SK-N-MC (cell line): ENCODE measurements at regions not wholly inside any gene's neighbourhood (a gene's known extent, or its start where the extent isn't known, plus 50 kb on each side); places are given as distances from the start of the nearest gene placed in this dataset.

Source experiments
- EZH2 ChIP-seq: fragments of 200-600 bp; sonication (generic); IDR thresholded peaks from one replicate; pipeline ENCODE4 v1.6.1; 2017; ENCODE audit warnings: antibody characterized with exemption
- FOXP2 ChIP-seq: optimal IDR thresholded peaks from 2 replicates; pipeline ENCODE3; 2011; ENCODE audit warnings: mild to moderate bottlenecking, moderate library complexity; ENCODE audit not compliant: insufficient read depth; ENCODE audit errors: extremely low read length, control extremely low read depth

GRCh38 chr2:104915107-104915793 lies 61.3 kb downstream of the POU3F3 start:
- TF ChIP-seq EZH2, result no peak
- TF ChIP-seq FOXP2, result no peak
